HG03457 (cell line): ENCODE measurements at regions not wholly inside any gene's neighbourhood (a gene's known extent, or its start where the extent isn't known, plus 50 kb on each side); places are given as distances from the start of the nearest gene placed in this dataset.
"Not testable (repeated sequence)": the region's sequence is repeated elsewhere in the genome, so short reads cannot be mapped to it uniquely, and the experiment has no call there.

Source experiments
- ATAC-seq: cut with Tn5 transposase; IDR thresholded peaks from one replicate; pipeline ENCODE4 v1.9.1; 2021; ENCODE audit warnings: moderate number of reproducible peaks; ENCODE audit not compliant: unreplicated experiment

DNA sequence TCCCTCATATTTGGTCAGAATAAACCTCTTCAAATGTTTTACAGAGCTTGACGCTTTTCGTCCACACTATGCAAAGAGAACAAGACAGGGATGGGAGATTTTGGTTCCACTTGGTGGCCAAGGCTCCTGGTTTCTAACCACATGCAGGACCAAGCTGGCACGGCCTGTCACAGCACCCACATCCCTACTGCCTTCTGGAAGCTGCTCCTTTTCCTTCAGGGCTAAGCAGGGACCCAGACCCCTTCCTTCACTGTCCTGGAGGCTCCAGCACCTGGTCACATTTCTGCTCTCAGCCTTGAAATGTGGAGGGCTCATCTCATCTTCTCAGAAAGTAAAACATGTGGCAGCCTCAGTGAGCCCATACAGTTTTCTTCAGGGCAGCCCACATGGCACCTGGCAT lies 50.4 kb upstream of the ARHGEF7 start:
- no peak for ATAC-seq

DNA sequence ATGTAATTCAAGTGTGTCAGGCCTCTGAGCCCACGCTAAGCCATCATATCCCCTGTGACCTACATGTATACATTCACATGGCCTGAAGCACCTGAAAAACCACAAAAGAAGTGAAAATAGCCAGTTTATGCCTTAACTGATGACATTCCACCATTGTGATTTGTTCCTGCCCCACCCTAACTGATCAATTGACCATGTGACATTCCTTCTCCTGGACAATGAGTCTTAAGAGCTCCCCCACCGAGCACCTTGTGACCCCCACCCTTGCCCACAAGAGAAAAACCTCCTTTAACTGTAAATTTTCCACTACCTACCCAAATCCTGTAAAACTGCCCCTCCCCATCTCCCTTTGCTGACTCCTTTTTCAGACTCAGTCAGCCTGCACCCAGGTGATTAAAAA lies 52.1 kb upstream of the ARHGEF7 start:
- no peak for ATAC-seq

DNA sequence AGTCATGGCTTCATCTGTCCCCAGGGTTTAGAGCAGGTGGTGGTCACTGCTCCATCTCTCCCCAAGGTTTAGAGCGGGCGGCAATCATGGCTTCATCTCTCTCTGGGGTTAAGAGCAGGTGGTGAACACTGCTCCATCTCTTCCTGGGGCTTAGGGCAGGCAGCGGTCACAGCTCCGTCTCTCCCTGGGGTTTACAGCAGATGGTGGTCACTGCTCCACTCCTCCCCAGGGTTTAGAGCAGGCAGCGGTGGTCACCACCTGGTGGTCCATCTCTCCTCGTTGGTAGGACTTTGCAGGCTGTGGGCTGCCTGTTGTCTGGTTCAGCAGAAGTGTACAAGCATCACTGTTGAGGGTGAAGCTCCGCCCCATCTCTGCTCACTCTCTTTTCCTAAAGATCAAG lies 52.8 kb upstream of the ARHGEF7 start:
- ATAC-seq = no peak

DNA sequence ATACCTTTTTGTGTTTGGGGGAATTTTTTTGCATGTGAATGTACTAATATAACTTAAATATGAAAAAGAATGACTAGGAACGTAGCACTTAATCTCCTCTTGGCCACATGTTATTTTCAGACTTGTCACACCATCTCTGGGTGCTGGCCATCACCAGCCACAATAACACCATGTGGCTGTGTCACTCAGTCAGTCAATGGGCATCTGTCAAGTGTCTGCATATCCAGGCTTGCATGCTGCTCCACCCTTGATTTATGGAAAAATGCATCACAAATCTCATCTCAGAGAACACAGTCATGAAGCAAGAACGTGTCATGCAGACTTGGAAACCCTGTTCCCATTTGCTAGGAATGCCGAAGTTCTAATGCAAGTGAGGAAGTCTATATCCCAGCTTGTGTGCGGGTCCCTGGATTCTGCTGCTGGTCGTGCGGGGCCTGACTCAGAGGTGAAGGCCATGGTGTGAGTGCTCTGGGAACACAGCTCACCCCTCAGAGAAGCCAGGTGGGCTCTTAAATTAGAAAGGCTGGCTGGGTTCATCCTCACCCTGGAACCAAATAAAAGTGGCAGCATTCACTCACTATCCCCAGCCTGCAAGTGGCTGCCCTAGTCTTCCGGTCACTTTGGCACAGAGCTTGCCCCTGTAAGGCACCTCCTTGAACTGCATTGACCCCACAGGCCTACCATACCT lies 53.6 kb upstream of the ARHGEF7 start:
- no peak for ATAC-seq

DNA sequence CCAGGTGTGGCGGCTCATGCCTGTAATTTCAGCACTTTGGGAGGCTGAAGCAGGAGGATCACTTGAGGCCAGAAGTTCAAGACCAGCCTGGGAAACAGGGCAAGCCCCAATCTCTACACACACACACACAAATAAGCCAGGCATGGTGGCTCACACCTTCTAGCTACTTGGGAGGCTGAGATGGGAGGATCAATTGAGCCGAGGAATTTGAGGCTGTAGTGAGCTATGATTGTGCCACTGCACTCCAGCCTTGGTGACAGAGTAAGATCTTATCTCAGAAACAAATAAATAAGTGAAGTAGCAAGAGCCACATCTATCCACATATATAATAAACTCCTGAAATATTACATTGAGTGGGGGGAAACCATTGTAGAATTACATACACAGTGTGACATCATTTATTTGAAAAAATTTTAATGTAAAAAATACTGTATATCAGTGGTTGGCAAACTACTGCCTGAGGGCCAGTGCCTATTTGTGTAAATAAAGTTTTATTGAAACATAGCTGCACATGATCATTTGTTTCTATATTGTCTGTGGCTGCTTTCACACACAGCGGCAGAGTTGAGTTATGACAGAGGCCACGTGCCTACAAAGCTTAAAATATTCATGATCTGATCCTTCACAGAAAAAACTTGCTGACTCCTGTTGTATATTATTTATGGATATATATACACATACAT lies 54.7 kb upstream of the ARHGEF7 start:
- ATAC-seq = no peak

DNA sequence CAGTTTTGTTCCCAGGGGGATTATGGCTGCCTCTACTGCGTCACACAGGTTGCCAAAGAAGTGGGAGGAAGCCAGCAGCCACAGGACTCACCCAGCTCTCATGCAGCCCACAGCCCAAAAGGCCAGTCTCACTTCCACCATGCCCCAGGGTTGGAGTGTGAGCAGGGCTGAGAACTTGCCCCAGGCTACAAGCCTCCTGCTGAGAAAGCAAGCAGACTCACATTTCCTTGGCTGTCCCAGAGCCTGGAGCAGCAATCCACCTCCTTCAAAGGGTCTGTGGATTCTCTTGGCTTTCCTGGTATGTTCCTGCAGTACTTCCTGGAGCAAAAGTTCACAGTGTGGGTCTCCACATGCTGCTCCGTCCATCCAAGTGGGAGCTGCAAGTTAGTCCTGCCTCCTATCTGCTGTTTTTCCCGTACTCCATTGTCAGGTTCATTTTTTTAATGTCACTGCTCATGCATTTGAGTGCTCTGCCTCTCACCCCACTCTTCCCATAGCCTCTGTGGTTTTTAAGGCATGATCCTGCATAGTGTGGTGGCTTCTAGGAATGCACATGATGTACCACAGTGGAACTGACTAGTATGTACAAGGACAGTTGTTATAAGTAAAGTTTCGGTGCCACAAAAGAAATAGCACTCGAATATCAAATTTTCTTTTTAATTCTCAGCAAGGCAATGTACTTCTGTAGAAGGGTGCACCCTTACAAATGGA lies 56.2 kb upstream of the ARHGEF7 start:
- ATAC-seq = no peak

DNA sequence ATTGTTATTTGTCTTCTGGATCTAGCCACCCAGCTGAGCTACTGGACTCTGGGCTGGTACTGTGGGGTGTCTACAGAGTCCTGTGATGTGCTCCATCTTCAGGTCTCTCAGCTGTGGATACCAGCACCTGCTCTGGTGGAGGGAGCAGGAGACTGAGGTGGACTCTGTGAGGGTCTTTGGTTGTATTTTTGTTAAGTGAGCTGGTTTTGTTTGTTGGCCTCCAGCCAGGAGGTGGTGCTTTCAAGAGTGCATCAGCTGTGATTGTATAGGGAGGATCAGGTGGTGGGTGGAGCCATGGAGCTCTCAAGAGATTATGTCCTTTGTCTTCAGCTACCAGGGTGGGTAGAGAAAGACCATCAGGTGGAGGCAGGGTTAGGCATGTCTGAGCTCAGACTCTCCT lies 56.8 kb upstream of the ARHGEF7 start:
- ATAC-seq = not testable (repeated sequence)

DNA sequence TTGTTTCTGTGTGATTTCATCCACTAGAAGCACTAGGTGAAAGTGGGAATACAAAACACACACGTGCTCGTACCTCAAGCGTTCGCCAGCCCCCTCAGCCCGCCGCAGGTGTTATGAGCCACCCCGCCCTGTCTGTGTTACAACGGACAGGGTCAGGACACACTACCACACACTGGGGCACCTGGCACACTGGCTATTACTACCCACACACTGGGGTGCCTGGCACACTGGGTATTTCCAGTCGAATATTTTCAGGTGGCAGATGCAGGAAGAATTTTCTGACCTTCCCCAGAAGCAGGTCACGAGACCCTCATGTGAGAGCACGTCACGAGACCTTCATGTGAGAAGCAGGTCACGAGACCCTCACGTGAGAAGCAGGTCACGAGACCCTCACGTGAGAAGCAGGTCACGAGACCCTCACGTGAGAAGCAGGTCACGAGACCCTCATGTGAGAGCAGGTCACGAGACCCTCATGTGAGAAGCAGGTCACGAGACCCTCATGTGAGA lies 63.3 kb upstream of the ARHGEF7 start:
- not testable (repeated sequence) for ATAC-seq

DNA sequence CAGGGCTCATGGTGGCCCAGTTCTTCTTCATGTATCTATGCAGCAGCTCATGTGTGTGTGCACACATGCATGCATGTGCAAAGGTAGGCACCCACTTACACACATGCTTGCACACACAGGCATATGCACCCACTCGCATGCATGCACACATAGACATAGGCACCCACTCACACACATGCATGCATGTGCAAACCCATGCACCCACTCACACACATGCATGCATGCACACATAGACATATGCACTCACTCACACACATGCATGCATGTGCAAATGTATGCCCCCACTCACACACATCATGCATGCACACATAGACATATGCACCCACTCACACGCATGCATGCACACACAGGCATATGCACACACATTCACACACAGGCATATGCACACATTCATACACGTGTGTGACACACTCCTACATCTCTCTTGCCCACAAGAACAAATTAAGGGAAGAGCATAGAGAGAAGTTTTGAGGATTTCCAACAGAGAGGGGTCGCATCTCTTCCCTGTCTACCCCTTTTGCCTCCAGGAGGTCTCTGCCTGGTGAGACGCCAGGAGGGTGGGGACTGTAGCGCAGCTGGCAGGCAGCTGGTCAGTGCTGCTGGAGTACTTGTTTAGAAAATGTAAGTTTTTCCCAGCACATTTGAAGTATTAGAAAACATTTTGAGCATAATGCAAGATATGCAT lies 63.9 kb upstream of the ARHGEF7 start:
- no peak for ATAC-seq

DNA sequence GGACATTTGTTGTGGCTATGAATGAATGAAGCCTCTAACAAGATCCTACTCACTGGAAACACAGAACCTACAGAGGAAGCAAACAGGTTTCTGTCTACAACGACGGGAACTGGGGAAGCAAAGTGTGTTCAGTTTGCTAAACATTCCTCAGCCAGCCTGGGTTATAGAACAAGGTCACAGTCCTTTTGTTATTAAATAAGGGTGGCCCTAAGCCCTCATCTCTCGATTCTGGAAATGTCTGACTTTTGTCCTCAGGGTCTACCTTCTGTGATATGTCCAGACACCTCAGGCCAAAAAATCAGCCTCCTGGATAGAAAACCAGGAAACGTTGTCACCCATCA lies 64.6 kb upstream of the ARHGEF7 start:
- ATAC-seq = no peak

DNA sequence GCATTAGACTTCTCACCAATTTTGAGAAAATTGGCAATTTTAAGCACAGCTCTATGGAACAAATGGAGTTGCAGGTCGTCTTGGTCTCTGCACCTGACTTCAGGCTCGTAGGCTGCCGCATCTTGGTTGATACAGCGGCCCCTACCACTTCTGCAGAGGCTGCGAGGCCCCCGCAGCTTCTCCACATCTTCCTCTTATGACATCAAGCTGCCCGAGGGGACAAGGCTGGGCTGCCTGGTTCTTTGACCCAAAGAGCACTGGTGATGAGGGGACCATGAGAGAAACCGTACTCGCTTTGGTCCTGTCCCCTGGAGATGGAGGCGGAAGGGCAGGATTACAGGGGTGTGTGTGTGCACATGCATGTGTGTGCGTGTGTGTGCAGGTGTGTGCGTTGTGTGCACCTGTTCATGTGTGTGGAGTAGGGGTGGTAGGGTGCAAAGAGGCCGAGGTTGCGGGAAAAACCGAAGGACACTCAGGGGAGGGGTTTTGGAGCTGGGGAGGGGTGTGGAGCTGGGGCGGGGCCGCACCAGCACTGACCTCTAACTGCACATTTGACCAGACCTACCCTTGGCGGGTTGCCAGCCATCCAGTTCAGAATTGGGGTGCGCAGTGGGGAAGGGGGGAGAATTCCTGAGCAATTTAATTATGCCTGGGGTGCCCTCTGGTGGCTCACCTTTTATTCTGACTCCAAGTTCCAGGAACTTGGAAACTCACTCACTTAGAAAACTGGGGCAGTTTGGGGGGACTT lies 65.1 kb upstream of the ARHGEF7 start:
- no peak for ATAC-seq

DNA sequence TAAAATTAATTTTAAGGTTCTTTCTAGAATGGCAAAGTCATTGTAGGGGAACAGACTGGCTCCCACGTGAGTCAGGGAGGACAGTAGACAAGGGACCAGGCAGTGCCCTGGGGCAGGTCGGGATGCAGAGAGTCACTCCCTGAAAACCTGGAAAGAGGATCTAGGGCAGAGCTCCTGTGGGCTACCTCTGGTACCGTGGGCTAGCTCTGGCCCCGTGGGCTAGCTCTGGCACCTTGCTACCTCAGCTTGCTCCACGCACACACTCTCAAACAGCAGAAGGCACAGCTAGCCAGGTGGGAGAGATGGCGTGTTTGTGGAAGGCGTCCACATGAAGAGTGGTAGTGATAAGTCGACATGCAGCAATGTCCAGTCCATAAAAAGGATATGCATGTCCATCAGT lies 66.7 kb upstream of the ARHGEF7 start:
- ATAC-seq = no peak

DNA sequence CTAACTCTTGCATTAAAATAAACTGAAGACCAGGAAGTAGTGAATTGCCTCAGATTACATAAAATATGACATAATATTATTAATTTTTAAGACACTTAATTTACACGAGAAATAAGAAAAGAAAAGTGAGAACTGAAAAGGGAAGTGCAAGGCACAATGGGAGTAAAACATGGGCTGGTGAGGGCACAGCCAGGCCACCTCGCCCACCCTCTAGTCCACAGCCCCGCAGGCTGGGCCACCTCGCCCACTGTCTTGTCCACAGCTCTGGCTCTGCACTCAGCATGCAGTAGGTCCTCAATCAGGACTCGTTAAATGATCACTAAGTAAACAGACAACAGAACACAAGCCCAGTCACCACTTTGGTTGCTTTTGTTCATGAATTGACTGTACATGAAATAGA lies 67.8 kb upstream of the ARHGEF7 start:
- ATAC-seq = no peak

DNA sequence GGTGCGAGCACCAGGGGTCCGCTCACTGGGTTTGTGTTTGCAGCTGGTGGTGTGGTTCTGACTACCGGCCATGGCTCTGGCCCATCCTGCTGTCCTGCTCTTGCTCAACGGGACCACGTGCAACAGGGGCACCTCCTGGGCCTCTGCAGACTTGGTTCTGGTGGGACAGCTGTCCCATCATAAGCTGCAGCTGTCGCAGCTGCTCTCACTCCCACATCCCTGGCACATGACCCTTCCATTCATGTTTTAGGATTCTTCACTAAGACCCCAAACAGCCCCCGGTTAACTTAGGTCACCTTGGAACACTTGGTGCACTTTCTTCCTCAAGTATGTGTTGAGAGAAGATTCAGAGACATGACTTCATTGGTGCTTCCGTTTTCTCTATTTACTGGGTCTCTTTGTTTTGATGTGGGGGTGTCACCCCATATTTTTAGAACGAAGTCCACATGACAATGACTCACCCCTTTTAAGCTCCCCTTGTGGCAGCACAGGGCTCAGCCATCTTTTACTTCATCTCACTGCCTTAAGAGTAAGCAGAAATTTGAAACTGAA lies 68.4 kb upstream of the ARHGEF7 start:
- ATAC-seq = no peak

DNA sequence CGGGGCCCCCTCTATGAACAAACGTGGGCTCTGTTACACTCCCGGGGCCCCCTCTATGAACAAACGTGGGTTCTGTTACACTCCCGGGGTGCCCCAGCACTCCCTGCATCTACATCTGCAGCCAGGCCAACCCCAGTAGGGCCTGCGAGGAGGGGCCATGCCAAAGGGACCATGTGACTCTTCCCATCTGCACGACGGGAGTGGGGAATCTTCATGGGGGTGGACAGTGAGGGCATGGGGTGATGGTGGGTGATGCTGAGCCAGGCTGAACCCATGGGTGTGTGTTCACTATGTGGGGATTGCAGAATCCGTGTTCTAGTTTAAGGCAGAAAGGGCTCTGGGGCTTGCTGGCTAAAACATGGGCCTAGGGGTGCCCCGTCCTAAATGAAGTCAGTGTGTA lies 69.9 kb upstream of the ARHGEF7 start:
- no peak for ATAC-seq

DNA sequence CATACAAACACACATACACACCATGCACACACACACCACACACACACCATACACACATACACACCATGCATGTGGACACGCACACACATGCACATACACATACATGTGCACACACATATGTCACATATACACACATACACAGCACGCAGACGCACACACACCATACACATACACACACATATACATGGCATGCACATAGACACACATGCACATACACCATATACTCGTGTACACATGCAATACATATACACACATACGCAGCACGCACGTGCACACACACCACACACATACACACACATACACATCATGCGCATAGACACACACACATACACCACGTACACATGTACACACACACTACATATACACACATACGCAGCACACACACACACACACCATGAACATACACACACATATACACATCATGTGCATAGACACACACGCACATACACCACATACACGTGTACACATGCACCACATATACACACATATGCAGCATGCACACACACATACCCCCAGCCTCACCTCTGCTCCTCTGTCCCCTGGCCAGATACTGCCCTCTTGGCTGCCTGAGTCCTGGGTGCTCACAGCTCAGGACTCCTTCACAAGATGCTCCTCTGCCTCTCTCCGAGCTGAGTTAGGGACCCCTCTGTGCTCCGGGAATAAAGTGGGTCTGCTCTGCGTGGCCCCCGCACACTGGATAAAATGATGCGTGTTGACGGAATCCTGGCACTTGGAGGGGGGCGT lies 70.9 kb upstream of the ARHGEF7 start:
- ATAC-seq = no peak

DNA sequence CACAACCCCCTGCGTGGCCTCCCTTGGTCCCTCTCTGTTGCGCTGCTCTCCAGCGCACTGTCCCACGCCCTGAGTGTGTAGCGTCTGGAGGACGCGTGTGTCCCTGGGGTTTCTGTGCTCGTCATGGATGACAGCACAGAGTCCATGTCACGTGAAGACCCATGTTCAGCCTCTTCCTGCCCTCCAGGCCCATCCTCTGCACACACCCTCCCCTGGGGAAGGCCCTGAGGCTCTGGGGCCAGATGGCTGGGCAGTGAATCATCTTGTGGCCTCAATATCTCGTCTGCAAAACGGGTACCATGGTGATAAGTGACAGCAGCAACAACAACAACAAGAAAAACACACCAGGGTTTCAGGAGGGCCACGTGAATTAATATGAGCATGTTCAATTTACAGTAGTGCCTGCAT lies 71.5 kb upstream of the ARHGEF7 start:
- no peak for ATAC-seq

DNA sequence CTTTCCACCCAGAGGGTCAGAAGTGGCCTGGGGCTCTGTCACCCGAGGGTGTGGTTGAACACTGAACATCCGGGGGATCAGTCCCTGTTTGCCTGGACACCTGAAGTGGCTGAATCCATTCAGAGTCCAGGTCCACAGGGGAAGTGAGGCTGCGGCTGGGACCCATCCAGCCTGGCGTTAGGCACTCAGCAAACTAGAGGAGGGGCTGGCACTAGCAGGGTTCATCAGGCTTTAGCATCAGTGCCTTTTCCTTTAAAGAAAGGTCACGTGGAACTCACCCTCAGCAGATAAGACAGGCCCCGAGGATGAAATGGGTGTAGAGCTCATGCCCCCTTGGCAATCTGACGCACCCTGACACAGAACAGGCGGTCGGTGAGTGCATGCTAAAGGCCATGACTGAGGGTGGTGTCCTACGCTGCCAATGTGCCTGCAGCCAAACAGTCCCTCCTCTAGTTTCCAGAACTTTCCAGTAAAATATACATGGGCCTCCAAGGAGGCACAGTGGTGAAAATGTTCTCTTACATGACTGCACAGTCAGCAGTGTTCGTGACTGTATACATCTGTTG lies 72.4 kb upstream of the ARHGEF7 start:
- no peak for ATAC-seq

DNA sequence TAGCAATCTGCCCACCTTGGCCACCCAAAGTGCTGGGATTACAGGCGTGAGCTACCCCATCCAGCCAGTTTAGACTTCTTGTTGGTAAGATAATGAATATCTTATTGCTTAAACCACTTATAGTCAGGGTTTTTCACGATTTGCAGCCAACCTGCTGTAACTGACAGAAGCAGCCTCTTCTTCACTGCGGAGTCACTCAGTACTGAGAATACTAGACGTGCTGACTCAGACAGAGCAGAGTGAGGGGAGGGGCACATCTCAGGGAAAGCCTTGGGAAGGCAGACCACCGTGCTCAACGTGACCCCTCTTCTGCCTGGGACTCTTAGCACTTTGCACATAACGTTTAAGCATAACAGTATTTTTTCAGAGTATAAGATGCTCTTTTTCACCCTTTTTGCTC lies 74.3 kb upstream of the ARHGEF7 start:
- ATAC-seq = no peak

DNA sequence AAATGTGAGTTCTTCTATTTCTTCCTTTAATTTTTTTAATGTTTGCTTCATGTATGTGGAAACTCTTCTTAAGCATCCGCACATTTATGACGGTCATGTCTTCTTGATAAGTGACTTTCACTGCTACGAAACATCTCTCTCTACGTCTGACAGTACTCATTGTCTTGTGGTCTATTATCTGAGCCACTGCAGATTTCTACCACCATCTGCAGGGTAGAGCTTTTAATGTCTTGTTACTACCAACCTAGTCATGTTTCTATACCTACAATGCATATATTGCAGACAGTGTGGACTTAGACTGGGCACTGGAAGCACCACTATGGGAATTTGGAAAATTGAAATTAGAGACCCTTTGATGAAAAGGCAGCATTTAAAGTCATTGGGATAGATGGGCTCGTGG lies 75.4 kb upstream of the ARHGEF7 start:
- ATAC-seq = no peak
